ENCODE measurements at regions not wholly inside any gene's neighbourhood (a gene's known extent, or its start where the extent isn't known, plus 50 kb on each side); places are given as distances from the start of the nearest gene placed in this dataset.

GRCh38 chr16:8230497-8230896, 359.8 kb downstream of the TMEM114 start:
- Histone ChIP-seq H3K27ac (no peak overlapping the region), H3K36me3 (no peaks in the 10 kb centered on the region), H3K27me3 (no peaks in the 10 kb centered on the region), H3K9me3 (no peaks in the 10 kb centered on the region), H3K4me3 (no peak overlapping the region), H3K4me1 (ENCODE audit: insufficient read depth) (no peaks in the 10 kb centered on the region)
- TF ChIP-seq POLR2A (IDR thresholded peaks at IDR 0.05) = no peak
- TF ChIP-seq EP300 (IDR thresholded peaks at IDR 0.05) = no peak
- no peak for TF ChIP-seq CTCF (IDR thresholded peaks at IDR 0.05)
- intact Hi-C loops (cut with DNase I) = loop anchor here in 1 of 4 donors (5.0 kb wide), 1 partner anchor 1833 kb away; no protein-coding TSS in a partner anchor
- DNase-seq = no peak
- WGBS, 3 donors = 49 to 62% (median 57%) methylated on average over 4 of the region's 4 CpGs

GRCh38 chr16:8229011-8229520, 361.2 kb downstream of the TMEM114 start:
- no peaks in the 10 kb centered on the region for H3K9me3 ChIP-seq
- intact Hi-C loops (cut with DNase I) = no loop called here
- no peaks in the 10 kb centered on the region for H3K27me3 ChIP-seq
- H3K36me3 ChIP-seq = no peaks in the 10 kb centered on the region
- TF ChIP-seq POLR2A (IDR thresholded peaks at IDR 0.05) = no peak
- 73 to 76% (median 74%) methylated on average over 7 of the region's 7 CpGs for WGBS, 3 donors
- no peaks in the 10 kb centered on the region for H3K4me1 ChIP-seq (ENCODE audit: insufficient read depth)
- DNase-seq = no peak
- H3K27ac ChIP-seq = no peak overlapping the region
- no peak overlapping the region for H3K4me3 ChIP-seq

- DNase-seq = no peak
- intact Hi-C loops (cut with DNase I) = no loop called here
- 39 to 67% (median 42%) methylated on average over 2 of the region's 2 CpGs for WGBS, 3 donors
- no peak overlapping the region for H3K27ac ChIP-seq
- no peak overlapping the region for H3K4me3 ChIP-seq
- H3K9me3 ChIP-seq = no peaks in the 10 kb centered on the region
- H3K36me3 ChIP-seq = no peaks in the 10 kb centered on the region
- H3K4me1 ChIP-seq (ENCODE audit: insufficient read depth) = no peaks in the 10 kb centered on the region
- no peak for TF ChIP-seq POLR2A (IDR thresholded peaks at IDR 0.05)
- H3K27me3 ChIP-seq = no peaks in the 10 kb centered on the region
These were observed 373.1 kb downstream of the TMEM114 start for GRCh38 chr16:8217201-8217600.

- WGBS, 3 donors = 89 to 97% (median 90%) methylated on average over 1 of the region's 1 CpG
- DNase-seq = no peak
- TF ChIP-seq EP300 (IDR thresholded peaks at IDR 0.05) (no peak), POLR2A (IDR thresholded peaks at IDR 0.05) (no peak), CTCF (IDR thresholded peaks at IDR 0.05) (no peak)
These were observed 385.5 kb downstream of the TMEM114 start for GRCh38 chr16:8204769-8205168.

GRCh38 chr16:8204096-8204495, 386.2 kb downstream of the TMEM114 start:
- intact Hi-C loops (cut with DNase I) = no loop called here
- Histone ChIP-seq H3K4me3 (no peak overlapping the region), H3K9me3 (no peaks in the 10 kb centered on the region), H3K27me3 (no peaks in the 10 kb centered on the region), H3K36me3 (no peaks in the 10 kb centered on the region), H3K4me1 (ENCODE audit: insufficient read depth) (no peaks in the 10 kb centered on the region), H3K27ac (no peak overlapping the region)
- TF ChIP-seq CTCF (IDR thresholded peaks at IDR 0.05) (no peak), POLR2A (IDR thresholded peaks at IDR 0.05) (no peak), EP300 (IDR thresholded peaks at IDR 0.05) (no peak)
- 57 to 68% (median 60%) methylated on average over 4 of the region's 4 CpGs for WGBS, 3 donors
- no peak for DNase-seq

More at GRCh38 chr16:8204769-8205168, 385.5 kb downstream of the TMEM114 start:
- Histone ChIP-seq H3K4me3 (no peak overlapping the region), H3K9me3 (no peaks in the 10 kb centered on the region), H3K4me1 (ENCODE audit: insufficient read depth) (no peaks in the 10 kb centered on the region), H3K36me3 (no peaks in the 10 kb centered on the region), H3K27me3 (no peaks in the 10 kb centered on the region), H3K27ac (no peak overlapping the region)
- intact Hi-C loops (cut with DNase I) = no loop called here

Measured in ovary (tissue), 7 donors.